ENCODE measurements at regions not wholly inside any gene's neighbourhood (a gene's known extent, or its start where the extent isn't known, plus 50 kb on each side); places are given as distances from the start of the nearest gene placed in this dataset.

DNA sequence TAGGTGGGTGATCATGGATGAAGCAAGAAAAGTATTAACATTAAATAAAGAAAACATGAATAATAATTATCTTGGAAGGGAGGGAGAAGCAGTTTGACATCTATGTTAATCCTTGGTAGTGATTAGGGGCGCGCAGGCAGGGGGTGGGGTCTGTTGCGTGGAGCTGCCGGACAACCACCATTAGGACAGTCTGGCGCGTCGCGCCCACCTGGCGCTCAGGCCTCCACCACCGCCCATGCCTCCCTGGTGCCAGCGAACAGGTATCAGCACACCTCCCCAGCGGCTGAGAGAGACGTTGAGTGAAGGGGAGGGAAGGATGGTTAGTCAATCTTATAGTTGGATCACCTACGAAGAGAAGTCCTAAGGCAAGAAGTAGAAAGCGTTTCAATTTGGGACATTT, 94.2 kb upstream of the CDK1 start:
- Histone ChIP-seq H3K36me3 (replicated peaks; ENCODE audit: control insufficient read depth, insufficient read depth, low read length) (no peaks in the 10 kb centered on the region), H3K4me3 (ENCODE audit: insufficient read depth, low read depth, low read length) (no peak overlapping the region), H3K27me3 (ENCODE audit: control insufficient read depth, insufficient read depth, low read length) (no peaks in the 10 kb centered on the region)
- DNase-seq = no peak

DNA sequence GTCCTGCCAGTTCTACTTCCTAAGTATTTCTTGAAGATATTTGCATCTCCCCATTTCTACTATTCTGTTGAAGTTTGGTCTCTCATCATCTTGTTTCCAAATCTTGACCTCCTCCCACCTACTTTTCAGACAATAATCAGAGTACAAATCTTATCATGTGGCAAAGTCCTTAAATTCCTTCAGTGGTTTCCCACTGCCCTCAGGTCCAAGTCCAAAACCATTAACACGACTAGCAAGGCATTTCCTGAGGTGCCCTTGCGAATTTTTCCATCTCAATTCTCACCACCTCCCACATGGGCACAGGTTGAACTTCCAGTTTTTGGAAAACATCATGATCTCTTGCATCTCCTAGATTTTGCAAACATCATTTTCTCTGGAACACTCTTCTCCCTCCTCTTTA, 97.2 kb upstream of the CDK1 start:
- Histone ChIP-seq H3K27me3 (ENCODE audit: control insufficient read depth, insufficient read depth, low read length) (no peaks in the 10 kb centered on the region), H3K36me3 (replicated peaks; ENCODE audit: control insufficient read depth, insufficient read depth, low read length) (no peaks in the 10 kb centered on the region), H3K4me3 (ENCODE audit: insufficient read depth, low read depth, low read length) (no peak overlapping the region)
- no peak for DNase-seq

DNA sequence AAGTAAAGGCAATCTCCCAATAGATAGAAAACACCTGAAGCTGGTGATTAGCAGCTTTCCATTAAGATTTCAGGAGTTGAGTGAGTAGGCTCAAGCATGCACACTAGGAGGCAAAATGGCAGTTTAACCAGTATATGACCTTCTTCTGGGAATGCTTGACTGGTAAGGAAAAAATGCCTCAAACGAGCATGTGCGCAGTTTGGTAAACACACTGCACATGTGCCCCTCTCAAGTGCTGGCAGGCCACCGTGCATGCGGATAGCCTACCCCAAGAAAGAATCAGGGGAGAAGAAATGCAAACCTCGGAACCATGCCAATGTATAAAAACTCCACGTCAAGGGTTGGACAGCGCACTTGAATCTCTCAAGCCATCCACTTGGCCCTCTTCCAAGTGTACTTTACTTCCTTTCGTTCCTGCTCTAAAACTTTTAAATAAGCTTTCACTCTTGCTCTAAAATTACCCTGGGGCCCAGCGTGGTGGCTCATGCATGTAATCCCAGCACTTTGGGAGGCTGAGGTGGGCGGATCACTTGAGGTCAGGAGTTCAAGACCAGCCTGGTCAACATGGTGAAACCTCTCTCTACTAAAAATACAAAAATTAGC, 98.8 kb upstream of the CDK1 start:
- no peaks in the 10 kb centered on the region for H3K27me3 ChIP-seq (ENCODE audit: control insufficient read depth, insufficient read depth, low read length)
- H3K4me3 ChIP-seq (ENCODE audit: insufficient read depth, low read depth, low read length) = no peak overlapping the region
- H3K36me3 ChIP-seq (replicated peaks; ENCODE audit: control insufficient read depth, insufficient read depth, low read length) = no peaks in the 10 kb centered on the region
- no peak for DNase-seq

DNA sequence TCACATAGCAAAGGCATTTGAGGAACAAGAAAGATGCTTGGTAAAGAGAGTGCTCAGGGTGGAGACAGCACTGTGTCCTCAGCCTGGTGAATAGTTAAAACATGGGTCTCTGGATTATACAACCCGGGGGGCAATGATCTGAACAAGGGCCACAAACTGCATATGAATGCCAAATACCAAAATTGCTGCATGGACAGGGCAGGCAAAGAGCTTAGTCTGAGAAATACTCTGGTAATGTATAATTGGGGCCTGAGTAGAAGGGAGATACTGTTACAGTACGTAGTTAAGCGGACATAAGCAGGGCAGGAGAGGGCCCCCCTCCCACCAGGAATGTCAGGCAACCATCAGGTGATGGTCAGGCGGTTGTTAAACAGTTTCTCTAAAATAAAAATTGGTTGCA, 99.3 kb upstream of the CDK1 start:
- no peaks in the 10 kb centered on the region for H3K36me3 ChIP-seq (replicated peaks; ENCODE audit: control insufficient read depth, insufficient read depth, low read length)
- DNase-seq = no peak
- no peaks in the 10 kb centered on the region for H3K27me3 ChIP-seq (ENCODE audit: control insufficient read depth, insufficient read depth, low read length)
- H3K4me3 ChIP-seq (ENCODE audit: insufficient read depth, low read depth, low read length) = no peak overlapping the region

DNA sequence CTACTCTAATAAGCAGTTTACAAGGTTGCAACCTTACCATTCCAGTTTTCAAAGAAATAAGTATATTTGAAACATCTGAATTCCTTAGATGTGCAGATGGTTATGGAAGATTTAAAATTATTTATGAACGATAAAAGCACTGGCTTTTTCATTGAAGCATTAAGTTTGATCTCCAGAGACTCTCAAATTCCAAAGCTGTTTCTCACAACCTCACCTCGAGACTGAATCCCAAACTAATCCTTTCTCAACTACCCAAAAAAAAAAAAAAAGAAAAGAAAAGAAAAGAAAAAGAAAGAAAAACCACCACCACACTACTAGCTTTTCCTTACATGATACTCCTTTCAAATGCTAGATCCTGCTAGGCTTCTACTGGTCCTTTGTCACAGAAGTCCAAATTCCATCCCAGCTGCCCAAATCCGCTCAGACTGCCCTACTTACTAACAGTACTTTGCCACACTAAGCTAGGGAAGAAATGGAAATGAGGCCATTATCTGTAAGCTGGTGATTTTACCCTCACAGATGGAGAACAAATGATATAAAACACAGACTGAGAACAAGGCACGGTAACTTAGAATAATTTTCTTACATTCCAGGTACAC, 100.6 kb upstream of the CDK1 start:
- Histone ChIP-seq H3K36me3 (replicated peaks; ENCODE audit: control insufficient read depth, insufficient read depth, low read length) (no peaks in the 10 kb centered on the region), H3K4me3 (ENCODE audit: insufficient read depth, low read depth, low read length) (no peak overlapping the region), H3K27me3 (ENCODE audit: control insufficient read depth, insufficient read depth, low read length) (no peaks in the 10 kb centered on the region)
- DNase-seq = peak; percentile 22

DNA sequence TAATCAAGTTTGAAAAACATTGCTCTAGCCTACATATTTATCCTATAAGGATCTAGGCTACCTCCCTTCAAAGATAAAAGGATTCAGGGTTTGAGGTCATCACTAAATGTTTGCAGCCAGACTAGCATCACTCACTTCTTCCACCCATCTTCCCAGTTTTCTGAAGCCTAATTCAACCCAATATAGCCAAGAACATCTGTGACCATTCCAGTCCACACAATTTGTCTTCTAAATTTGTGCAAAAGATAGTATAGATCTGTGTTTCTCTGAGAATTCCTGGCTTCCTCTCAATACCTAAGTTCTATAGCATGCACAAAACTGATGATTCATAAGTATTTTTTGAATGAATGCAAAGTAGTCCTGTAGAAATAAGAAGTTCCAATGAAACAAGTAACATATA, 103.0 kb upstream of the CDK1 start:
- no peaks in the 10 kb centered on the region for H3K36me3 ChIP-seq (replicated peaks; ENCODE audit: control insufficient read depth, insufficient read depth, low read length)
- no peaks in the 10 kb centered on the region for H3K27me3 ChIP-seq (ENCODE audit: control insufficient read depth, insufficient read depth, low read length)
- DNase-seq = no peak
- no peak overlapping the region for H3K4me3 ChIP-seq (ENCODE audit: insufficient read depth, low read depth, low read length)

DNA sequence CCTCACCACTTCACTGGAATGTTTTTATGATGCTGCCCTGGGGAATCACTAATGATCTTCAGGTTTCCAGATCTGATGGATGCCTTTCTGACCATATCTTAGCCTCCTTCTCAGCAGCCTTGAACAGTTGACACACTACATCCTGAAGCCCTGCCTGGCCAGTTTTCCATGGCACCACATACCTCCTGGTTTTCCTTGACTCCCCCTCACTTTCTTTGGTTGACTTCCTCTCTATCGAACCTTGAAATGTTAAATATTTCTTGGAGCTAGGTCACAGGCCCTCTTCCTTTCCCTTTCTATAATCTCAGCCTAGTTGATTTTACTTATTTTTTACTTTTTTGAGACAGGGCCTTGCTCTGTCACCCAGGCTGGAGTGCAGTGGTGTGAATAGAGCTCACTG, 108.8 kb upstream of the CDK1 start:
- H3K27me3 ChIP-seq (ENCODE audit: control insufficient read depth, insufficient read depth, low read length) = no peaks in the 10 kb centered on the region
- no peak overlapping the region for H3K4me3 ChIP-seq (ENCODE audit: insufficient read depth, low read depth, low read length)
- H3K36me3 ChIP-seq (replicated peaks; ENCODE audit: control insufficient read depth, insufficient read depth, low read length) = no peaks in the 10 kb centered on the region
- no peak for DNase-seq

DNA sequence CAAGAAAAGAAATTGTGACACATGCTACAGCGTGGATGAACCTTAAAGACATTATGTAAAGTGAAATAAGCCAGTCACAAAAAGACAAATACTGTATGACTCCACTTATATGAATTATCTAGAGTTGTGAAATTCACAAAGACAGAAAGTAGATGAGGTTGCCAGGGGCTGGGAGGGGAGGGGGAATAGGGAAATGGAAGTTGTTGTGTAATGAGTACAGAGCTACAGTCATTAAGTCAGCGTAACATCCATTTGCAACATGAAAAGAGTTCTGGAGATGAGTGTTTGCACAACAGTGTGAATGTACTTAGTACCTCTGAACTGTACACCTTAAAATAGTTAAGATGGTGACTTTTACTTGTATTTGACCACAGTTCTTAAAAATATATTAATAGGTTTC, 112.1 kb upstream of the CDK1 start:
- no peak for DNase-seq
- Histone ChIP-seq H3K36me3 (replicated peaks; ENCODE audit: control insufficient read depth, insufficient read depth, low read length) (no peaks in the 10 kb centered on the region), H3K4me3 (ENCODE audit: insufficient read depth, low read depth, low read length) (no peak overlapping the region), H3K27me3 (ENCODE audit: control insufficient read depth, insufficient read depth, low read length) (no peaks in the 10 kb centered on the region)

DNA sequence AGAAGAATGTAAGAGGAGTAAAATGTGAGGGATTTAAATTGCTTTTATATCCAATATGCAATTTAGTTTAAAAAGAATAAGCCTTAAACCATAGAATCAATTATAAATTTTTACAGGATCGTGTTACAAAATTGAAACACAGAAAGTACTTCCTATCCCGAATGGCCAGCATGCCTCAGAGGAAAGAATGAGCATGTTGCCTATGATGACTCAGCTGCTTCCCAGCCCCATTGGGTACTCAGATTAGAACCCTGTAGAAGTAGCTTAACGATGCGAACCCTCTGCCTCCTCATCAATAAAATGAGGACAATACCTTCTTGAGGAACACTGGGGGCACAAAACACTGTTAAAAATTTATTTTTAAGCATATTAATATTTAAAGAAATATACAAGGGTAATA, 113.4 kb upstream of the CDK1 start:
- Histone ChIP-seq H3K4me3 (ENCODE audit: insufficient read depth, low read depth, low read length) (no peak overlapping the region), H3K27me3 (ENCODE audit: control insufficient read depth, insufficient read depth, low read length) (no peaks in the 10 kb centered on the region), H3K36me3 (replicated peaks; ENCODE audit: control insufficient read depth, insufficient read depth, low read length) (no peaks in the 10 kb centered on the region)
- no peak for DNase-seq

DNA sequence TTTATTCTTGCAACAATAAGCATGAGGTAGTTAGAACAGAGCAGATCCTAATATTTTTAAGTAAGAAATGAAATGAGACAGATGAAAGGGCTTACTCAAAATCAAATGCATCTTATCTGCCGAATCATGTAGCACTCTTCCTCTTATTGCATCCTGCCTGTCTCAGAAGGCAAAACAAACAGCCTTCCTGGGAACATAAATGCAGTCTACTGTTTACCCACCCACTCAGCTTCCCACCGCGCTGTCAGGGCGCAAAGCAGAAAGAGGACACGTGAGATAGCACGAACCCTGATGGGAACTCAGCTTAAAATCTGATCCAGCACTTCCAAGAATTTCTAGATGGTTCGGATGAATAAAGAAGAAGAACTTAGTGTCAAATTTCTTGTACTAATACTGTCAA, 114.4 kb upstream of the CDK1 start:
- no peak overlapping the region for H3K4me3 ChIP-seq (ENCODE audit: insufficient read depth, low read depth, low read length)
- H3K27me3 ChIP-seq (ENCODE audit: control insufficient read depth, insufficient read depth, low read length) = no peaks in the 10 kb centered on the region
- no peak for DNase-seq
- H3K36me3 ChIP-seq (replicated peaks; ENCODE audit: control insufficient read depth, insufficient read depth, low read length) = no peaks in the 10 kb centered on the region

DNA sequence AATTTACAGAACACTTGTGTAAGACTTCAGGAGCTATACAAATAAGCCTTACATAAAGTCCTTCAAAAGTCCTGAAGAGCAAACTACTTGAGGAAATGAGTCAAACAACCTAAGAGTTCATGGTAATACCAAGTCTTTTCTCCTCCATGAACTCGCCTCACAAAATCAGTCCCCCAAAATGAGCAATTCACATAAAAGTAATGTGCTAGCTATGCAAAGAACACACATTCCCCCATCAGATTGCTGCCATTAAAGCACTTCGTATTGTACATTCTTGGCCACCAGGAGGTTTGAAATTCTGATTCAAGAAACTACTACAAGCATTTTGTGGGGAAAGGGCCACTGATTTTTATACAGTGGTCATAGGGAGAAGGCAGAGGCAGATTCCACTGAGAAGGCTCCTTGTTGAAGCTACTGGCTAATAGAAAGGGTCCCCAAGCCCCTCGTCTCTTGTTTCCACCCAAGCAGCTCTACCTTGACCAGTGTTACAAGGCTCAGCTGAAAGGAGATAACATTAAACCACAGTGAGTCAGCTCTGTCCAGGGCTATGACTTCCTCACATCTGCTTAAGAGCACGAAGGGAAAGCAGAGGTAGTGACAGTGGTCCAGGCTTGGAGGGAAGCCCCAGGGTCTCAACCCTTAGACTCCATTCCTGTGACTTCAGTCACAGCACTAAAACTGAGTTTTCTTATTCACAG, 115.2 kb upstream of the CDK1 start:
- Histone ChIP-seq H3K4me3 (ENCODE audit: insufficient read depth, low read depth, low read length) (no peak overlapping the region), H3K27me3 (ENCODE audit: control insufficient read depth, insufficient read depth, low read length) (no peaks in the 10 kb centered on the region), H3K36me3 (replicated peaks; ENCODE audit: control insufficient read depth, insufficient read depth, low read length) (no peaks in the 10 kb centered on the region)
- DNase-seq = no peak

DNA sequence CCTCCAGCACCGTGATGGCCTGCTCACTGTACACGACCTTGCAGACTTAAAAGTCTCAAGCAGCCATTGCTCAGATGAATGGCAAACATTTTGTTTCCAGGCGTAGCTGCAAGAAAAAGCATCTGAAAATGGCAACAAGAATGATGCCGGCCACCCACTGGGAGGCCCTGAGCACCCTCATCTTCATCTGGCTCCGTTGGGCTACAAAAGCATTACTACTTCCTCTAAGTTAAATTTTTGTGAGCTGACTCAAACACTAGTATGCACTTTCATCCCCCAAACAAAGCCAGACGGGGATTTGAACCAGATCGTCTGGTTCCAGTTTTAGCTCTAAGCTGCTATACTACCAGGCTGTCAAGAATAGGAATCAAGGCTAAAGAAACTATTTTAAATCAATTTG, 116.6 kb upstream of the CDK1 start:
- no peaks in the 10 kb centered on the region for H3K36me3 ChIP-seq (replicated peaks; ENCODE audit: control insufficient read depth, insufficient read depth, low read length)
- DNase-seq = no peak
- H3K27me3 ChIP-seq (ENCODE audit: control insufficient read depth, insufficient read depth, low read length) = no peaks in the 10 kb centered on the region
- no peak overlapping the region for H3K4me3 ChIP-seq (ENCODE audit: insufficient read depth, low read depth, low read length)

DNA sequence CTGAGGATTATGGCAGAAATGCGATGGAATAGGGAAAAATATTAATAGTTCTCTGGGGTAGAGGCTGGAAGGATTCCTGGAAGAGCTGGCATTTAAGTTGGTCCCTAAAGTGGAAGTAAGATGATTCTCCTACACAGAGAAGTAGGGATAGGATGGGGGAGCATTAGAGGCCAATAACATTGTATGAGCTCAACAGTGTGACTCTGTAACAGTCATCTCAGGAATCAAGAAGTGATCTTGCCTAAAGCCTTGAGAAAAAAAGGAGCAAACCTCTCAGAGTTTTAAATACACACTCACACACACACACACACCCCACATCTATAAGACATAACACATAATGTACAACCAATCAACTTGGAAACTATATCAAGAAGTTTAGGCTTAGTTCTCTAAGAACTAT, 117.7 kb upstream of the CDK1 start:
- no peak overlapping the region for H3K4me3 ChIP-seq (ENCODE audit: insufficient read depth, low read depth, low read length)
- no peaks in the 10 kb centered on the region for H3K27me3 ChIP-seq (ENCODE audit: control insufficient read depth, insufficient read depth, low read length)
- H3K36me3 ChIP-seq (replicated peaks; ENCODE audit: control insufficient read depth, insufficient read depth, low read length) = no peaks in the 10 kb centered on the region
- no peak for DNase-seq

DNA sequence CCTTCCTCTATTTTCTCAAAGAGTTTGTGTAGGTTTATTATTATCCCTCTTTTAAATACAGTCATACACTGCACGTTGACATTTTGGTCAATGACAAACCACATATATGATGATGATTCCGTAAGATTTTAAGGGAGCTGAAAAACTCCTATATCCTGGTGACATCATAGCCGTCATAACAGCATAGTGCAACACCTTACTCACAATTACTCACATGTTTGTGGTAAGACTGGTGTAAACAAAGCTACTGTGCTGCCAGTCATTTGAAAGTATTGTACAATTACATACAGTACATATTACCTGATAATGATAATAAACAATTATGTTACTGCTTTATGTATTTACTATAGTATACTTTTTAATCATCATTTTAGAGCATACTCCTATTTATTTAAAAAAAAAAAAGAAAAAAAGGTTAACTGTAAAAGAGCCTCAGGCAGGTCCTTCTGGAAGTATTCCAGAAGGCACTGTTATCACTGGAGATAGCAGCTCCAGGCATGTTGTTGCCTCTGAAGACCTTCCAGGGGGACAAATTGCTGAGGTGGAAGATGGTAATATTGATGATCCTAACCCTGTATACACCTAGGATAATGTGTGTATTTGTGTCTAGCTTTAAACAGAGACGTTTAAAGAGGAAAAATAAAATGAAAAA, 123.3 kb upstream of the CDK1 start:
- Histone ChIP-seq H3K4me3 (ENCODE audit: insufficient read depth, low read depth, low read length) (no peak overlapping the region), H3K36me3 (replicated peaks; ENCODE audit: control insufficient read depth, insufficient read depth, low read length) (no peaks in the 10 kb centered on the region), H3K27me3 (ENCODE audit: control insufficient read depth, insufficient read depth, low read length) (no peaks in the 10 kb centered on the region)
- DNase-seq = no peak

DNA sequence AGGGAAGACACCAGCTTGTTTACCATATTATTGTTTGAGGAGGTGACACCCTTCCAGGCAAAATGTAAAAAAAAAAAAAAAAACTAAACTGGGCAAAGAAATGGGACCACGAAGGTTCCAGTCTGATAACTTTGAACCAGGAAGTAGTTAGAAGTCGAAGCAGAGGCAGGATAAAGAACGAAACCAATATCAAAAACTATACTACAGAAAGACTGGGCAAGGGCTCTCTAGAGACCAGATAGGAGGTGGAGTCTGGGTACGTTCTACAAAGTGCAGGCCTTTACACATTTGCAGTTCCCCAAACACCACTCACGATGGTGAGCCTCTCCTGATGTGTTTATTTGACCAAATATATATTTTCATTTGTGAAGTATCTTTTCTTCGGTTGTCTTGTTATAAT, 125.7 kb upstream of the CDK1 start:
- Histone ChIP-seq H3K27me3 (ENCODE audit: control insufficient read depth, insufficient read depth, low read length) (no peaks in the 10 kb centered on the region), H3K36me3 (replicated peaks; ENCODE audit: control insufficient read depth, insufficient read depth, low read length) (no peaks in the 10 kb centered on the region), H3K4me3 (ENCODE audit: insufficient read depth, low read depth, low read length) (no peak overlapping the region)
- no peak for DNase-seq

Data from H7 (cell line).